MM.1S (cell line): ENCODE measurements at regions not wholly inside any gene's neighbourhood (a gene's known extent, or its start where the extent isn't known, plus 50 kb on each side); places are given as distances from the start of the nearest gene placed in this dataset.

Experiments used
- DNase-seq: peaks from one replicate; pipeline ENCODE4 v3.0.0-alpha.2; 2015
- H2AFZ ChIP-seq: fragments of 300-600 bp; sonication (generic); 2 replicates; pipeline ENCODE4 v1.6.0; 2016; ENCODE audit warnings: antibody characterized with exemption, low read length
- H3F3A ChIP-seq: fragments of 300-600 bp; sonication (generic); 2 replicates; pipeline ENCODE4 v1.6.1; 2016; ENCODE audit warnings: mild to moderate bottlenecking, antibody characterized with exemption, low read length, moderate library complexity, mixed read lengths; ENCODE audit not compliant: insufficient read depth
- H3K27ac ChIP-seq: fragments of 300-600 bp; sonication (generic); 2 replicates; pipeline ENCODE4 v1.5.1; 2016; ENCODE audit warnings: mild to moderate bottlenecking, low read length
- H3K27me3 ChIP-seq: fragments of 300-600 bp; sonication (generic); replicated peaks from 2 replicates; pipeline ENCODE4 v1.6.0; 2016; ENCODE audit warnings: low read length; ENCODE audit not compliant: insufficient read depth
- H3K36me3 ChIP-seq: fragments of 300-600 bp; sonication (generic); replicated peaks from 2 replicates; pipeline ENCODE4 v1.6.1; 2016; ENCODE audit warnings: mild to moderate bottlenecking, low read length, mixed read lengths; ENCODE audit not compliant: insufficient read depth
- H3K4me1 ChIP-seq: fragments of 300-600 bp; sonication (generic); 2 replicates; pipeline ENCODE4 v1.6.1; 2016; ENCODE audit warnings: low read length, mixed read lengths
- H3K4me2 ChIP-seq: fragments of 300-600 bp; sonication (generic); 2 replicates; pipeline ENCODE4 v1.6.0; 2016; ENCODE audit warnings: low read depth, low read length
- H3K4me3 ChIP-seq: fragments of 300-600 bp; sonication (generic); 2 replicates; pipeline ENCODE4 v1.5.1; 2016; ENCODE audit warnings: low read length, mixed read lengths
- H3K79me2 ChIP-seq: fragments of 300-600 bp; sonication (generic); 2 replicates; pipeline ENCODE4 v1.6.1; 2016; ENCODE audit warnings: mixed run types, low read length, mixed read lengths
- H3K9ac ChIP-seq: fragments of 300-600 bp; sonication (generic); 2 replicates; pipeline ENCODE4 v1.6.1; 2016; ENCODE audit warnings: low read length, mixed read lengths
- H3K9me2 ChIP-seq: fragments of 300-600 bp; sonication (generic); replicated peaks from 2 replicates; pipeline ENCODE4 v1.6.1; 2016; ENCODE audit warnings: mild to moderate bottlenecking, low read length, mixed read lengths; ENCODE audit not compliant: insufficient read depth
- H3K9me3 ChIP-seq: fragments of 300-600 bp; sonication (generic); replicated peaks from 2 replicates; pipeline ENCODE4 v1.6.1; 2016; ENCODE audit warnings: mild to moderate bottlenecking, low read length, mixed read lengths; ENCODE audit not compliant: insufficient read depth
- H4K20me1 ChIP-seq: fragments of 300-600 bp; sonication (generic); 2 replicates; pipeline ENCODE4 v1.6.1; 2016; ENCODE audit warnings: mild to moderate bottlenecking, low read length, moderate library complexity, mixed read lengths; ENCODE audit not compliant: insufficient read depth
- CTCF ChIP-seq: fragments of 300-600 bp; sonication (generic); IDR thresholded peaks from 2 replicates; pipeline ENCODE4 v1.5.1; 2016; ENCODE audit warnings: antibody characterized with exemption, low read length, mixed read lengths
- EZH2 ChIP-seq: fragments of 300-600 bp; sonication (generic); optimal IDR thresholded peaks from 2 replicates; pipeline ENCODE3; 2017; ENCODE audit warnings: low read depth, mild to moderate bottlenecking, antibody characterized with exemption, low read length, mixed read lengths
- EZH2phosphoT487 ChIP-seq: fragments of 300-600 bp; sonication (generic); IDR thresholded peaks from 2 replicates; pipeline ENCODE4 v1.6.1; 2018; ENCODE audit warnings: antibody characterized with exemption, low read length

GRCh38 chr6:82783587-82784236 is 281.9 kb downstream of the UBE3D start:
- DNase-seq, result no peak
- no peak overlapping the region for H3K27ac ChIP-seq
- H3K9me2 ChIP-seq, result no peaks in the 10 kb centered on the region
- no peaks in the 10 kb centered on the region for H3K4me1 ChIP-seq
- no peaks in the 10 kb centered on the region for H3F3A ChIP-seq
- H3K4me2 ChIP-seq, result no peak overlapping the region
- no peaks in the 10 kb centered on the region for H3K27me3 ChIP-seq
- H3K36me3 ChIP-seq, result no peaks in the 10 kb centered on the region
- no peaks in the 10 kb centered on the region for H3K9me3 ChIP-seq
- H3K9ac ChIP-seq, result no peak overlapping the region
- no peak overlapping the region for H3K4me3 ChIP-seq
- no peak for TF ChIP-seq EZH2phosphoT487
- TF ChIP-seq EZH2, result no peak
- no peak for TF ChIP-seq CTCF
- H3K79me2 ChIP-seq, result no peaks in the 10 kb centered on the region
- no peaks in the 10 kb centered on the region for H4K20me1 ChIP-seq
- H2AFZ ChIP-seq, result no peak overlapping the region

- H2AFZ ChIP-seq, result no peak overlapping the region
- H4K20me1 ChIP-seq, result no peaks in the 10 kb centered on the region
- no peak overlapping the region for H3K4me3 ChIP-seq
- no peaks in the 10 kb centered on the region for H3K79me2 ChIP-seq
- no peak for DNase-seq
- H3K27ac ChIP-seq, result no peak overlapping the region
- H3K36me3 ChIP-seq, result no peaks in the 10 kb centered on the region
- no peaks in the 10 kb centered on the region for H3K9me2 ChIP-seq
- H3K27me3 ChIP-seq, result no peaks in the 10 kb centered on the region
- H3K4me2 ChIP-seq, result no peak overlapping the region
- no peak for TF ChIP-seq EZH2
- TF ChIP-seq EZH2phosphoT487, result no peak
- no peaks in the 10 kb centered on the region for H3K4me1 ChIP-seq
- no peaks in the 10 kb centered on the region for H3F3A ChIP-seq
- H3K9ac ChIP-seq, result no peak overlapping the region
- no peaks in the 10 kb centered on the region for H3K9me3 ChIP-seq
Measured at GRCh38 chr6:82785206-82785605, 280.4 kb downstream of the UBE3D start.

GRCh38 chr6:82786248-82786647 is 279.4 kb downstream of the UBE3D start:
- no peaks in the 10 kb centered on the region for H3F3A ChIP-seq
- H3K4me3 ChIP-seq, result no peak overlapping the region
- no peaks in the 10 kb centered on the region for H3K79me2 ChIP-seq
- no peak overlapping the region for H3K4me2 ChIP-seq
- no peak for TF ChIP-seq EZH2phosphoT487
- no peak for TF ChIP-seq CTCF
- no peak for TF ChIP-seq EZH2
- no peak overlapping the region for H2AFZ ChIP-seq
- H3K27ac ChIP-seq, result no peak overlapping the region
- no peaks in the 10 kb centered on the region for H4K20me1 ChIP-seq
- no peak for DNase-seq
- no peak overlapping the region for H3K9ac ChIP-seq
- H3K27me3 ChIP-seq, result no peaks in the 10 kb centered on the region
- no peaks in the 10 kb centered on the region for H3K9me2 ChIP-seq
- H3K4me1 ChIP-seq, result no peaks in the 10 kb centered on the region
- no peaks in the 10 kb centered on the region for H3K36me3 ChIP-seq
- no peaks in the 10 kb centered on the region for H3K9me3 ChIP-seq

GRCh38 chr6:82795940-82796339 is 269.7 kb downstream of the UBE3D start:
- Histone ChIP-seq H3K27ac (no peak overlapping the region), H3K9me3 (no peaks in the 10 kb centered on the region), H3K4me1 (no peaks in the 10 kb centered on the region), H3K4me2 (no peak overlapping the region), H3K36me3 (no peaks in the 10 kb centered on the region), H3K4me3 (no peak overlapping the region), H3K9ac (no peak overlapping the region), H4K20me1 (no peaks in the 10 kb centered on the region), H3K79me2 (no peaks in the 10 kb centered on the region), H3K9me2 (no peaks in the 10 kb centered on the region), H3F3A (no peaks in the 10 kb centered on the region), H3K27me3 (no peaks in the 10 kb centered on the region), H2AFZ (no peak overlapping the region)
- DNase-seq, result no peak
- TF ChIP-seq EZH2phosphoT487, result no peak
- no peak for TF ChIP-seq CTCF
- no peak for TF ChIP-seq EZH2
